ENCODE measurements at regions not wholly inside any gene's neighbourhood (a gene's known extent, or its start where the extent isn't known, plus 50 kb on each side); places are given as distances from the start of the nearest gene placed in this dataset.

DNA sequence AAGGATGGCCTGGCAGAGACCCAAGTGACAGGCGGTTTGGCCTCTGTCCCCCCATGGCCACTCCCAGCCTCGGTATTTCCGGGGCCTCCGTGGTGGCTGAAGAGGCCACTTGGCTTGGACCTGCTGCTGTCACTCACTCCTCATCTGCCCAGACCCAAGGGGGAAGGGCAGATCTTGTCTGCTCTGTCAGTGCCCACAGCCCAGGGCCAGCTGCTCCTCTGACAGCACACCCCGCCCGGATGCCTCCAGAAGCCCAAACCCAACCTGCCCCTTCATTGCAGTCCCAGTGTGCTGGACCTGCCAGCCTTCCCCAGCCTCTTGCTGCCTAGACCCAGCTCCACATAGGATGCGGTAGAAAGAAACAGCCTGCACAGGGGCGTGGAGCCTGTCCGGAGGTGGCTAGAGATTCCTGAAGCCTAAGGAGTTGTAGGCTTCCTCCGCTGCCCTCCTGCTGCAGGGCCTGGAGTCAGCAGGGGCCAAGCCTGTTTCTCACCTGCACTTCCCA is 52.0 kb downstream of the MAGEF1 start:
- H3K4me1 Mint-ChIP-seq = peaks cover 15% of the 10 kb centered on the region
- CTCF ChIA-PET = no interaction called here
- no peaks in the 10 kb centered on the region for H3K9me3 Mint-ChIP-seq
- intact Hi-C loops (cut with micrococcal nuclease) = no loop called here
- ATAC-seq (ENCODE audit: low read depth) = no peak
- H3K27ac Mint-ChIP-seq = no peak overlapping the region
- TF ChIP-seq, protein P1, sequence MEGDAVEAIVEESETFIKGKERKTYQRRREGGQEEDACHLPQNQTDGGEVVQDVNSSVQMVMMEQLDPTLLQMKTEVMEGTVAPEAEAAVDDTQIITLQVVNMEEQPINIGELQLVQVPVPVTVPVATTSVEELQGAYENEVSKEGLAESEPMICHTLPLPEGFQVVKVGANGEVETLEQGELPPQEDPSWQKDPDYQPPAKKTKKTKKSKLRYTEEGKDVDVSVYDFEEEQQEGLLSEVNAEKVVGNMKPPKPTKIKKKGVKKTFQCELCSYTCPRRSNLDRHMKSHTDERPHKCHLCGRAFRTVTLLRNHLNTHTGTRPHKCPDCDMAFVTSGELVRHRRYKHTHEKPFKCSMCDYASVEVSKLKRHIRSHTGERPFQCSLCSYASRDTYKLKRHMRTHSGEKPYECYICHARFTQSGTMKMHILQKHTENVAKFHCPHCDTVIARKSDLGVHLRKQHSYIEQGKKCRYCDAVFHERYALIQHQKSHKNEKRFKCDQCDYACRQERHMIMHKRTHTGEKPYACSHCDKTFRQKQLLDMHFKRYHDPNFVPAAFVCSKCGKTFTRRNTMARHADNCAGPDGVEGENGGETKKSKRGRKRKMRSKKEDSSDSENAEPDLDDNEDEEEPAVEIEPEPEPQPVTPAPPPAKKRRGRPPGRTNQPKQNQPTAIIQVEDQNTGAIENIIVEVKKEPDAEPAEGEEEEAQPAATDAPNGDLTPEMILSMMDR (IDR thresholded peaks at IDR 0.05) = no peak
- H3K36me3 Mint-ChIP-seq (ENCODE audit: low read depth) = no peaks in the 10 kb centered on the region
- POLR2A ChIA-PET = no interaction called here
- H3K27me3 Mint-ChIP-seq = no peaks in the 10 kb centered on the region
- no peak for DNase-seq
- H3K4me3 Mint-ChIP-seq = no peak overlapping the region

DNA sequence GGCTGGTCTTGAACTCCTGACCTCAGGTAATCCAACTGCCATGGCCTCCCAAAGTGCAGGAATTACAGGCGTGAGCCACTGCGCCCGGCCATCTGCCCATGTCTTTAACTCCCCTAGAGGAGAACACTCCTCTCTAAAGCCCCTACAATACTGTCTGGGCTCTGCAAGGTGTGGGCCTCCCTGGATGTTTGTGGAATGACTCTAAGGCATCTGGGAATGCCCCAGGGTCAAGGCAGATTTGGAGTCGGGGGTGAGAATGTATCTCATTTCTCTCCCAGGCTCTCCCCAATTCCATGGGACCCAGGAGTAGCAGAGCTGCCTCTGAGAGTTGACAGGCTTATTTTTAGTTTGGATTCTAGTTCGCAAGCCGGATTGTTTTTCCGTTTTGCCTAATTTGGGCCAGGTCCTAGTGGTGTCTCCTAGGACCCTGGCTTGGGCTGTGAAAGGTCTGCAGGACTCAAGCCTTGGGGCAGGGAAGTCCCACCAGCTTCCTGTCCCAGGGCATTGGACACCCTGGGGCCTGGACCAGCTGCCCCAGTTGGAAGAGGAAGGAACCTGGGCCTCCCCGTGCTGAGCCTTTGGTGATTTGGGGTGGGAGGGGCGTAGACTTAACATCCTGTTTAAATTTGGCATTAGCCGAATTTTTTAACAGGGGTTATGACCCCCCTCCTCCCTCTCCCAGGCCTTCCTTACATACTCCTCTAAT is 53.5 kb downstream of the MAGEF1 start:
- intact Hi-C loops (cut with micrococcal nuclease) = no loop called here
- Mint-ChIP-seq H3K27me3 (no peaks in the 10 kb centered on the region), H3K4me3 (no peak overlapping the region), H3K9me3 (peaks cover 2% of the 10 kb centered on the region), H3K36me3 (ENCODE audit: low read depth) (no peaks in the 10 kb centered on the region), H3K27ac (no peak overlapping the region), H3K4me1 (peaks cover 7% of the 10 kb centered on the region)
- DNase-seq (no peak), ATAC-seq (ENCODE audit: low read depth) (no peak)
- ChIA-PET POLR2A (interaction anchor here (0.7 kb wide), 1 partner anchor 409 kb away, joined by 10 read pairs; the partner anchor contains the start of gene EEF1AKMT4), CTCF (no interaction called here)
- TF ChIP-seq, protein P1 (IDR thresholded peaks at IDR 0.05) = no peak

DNA sequence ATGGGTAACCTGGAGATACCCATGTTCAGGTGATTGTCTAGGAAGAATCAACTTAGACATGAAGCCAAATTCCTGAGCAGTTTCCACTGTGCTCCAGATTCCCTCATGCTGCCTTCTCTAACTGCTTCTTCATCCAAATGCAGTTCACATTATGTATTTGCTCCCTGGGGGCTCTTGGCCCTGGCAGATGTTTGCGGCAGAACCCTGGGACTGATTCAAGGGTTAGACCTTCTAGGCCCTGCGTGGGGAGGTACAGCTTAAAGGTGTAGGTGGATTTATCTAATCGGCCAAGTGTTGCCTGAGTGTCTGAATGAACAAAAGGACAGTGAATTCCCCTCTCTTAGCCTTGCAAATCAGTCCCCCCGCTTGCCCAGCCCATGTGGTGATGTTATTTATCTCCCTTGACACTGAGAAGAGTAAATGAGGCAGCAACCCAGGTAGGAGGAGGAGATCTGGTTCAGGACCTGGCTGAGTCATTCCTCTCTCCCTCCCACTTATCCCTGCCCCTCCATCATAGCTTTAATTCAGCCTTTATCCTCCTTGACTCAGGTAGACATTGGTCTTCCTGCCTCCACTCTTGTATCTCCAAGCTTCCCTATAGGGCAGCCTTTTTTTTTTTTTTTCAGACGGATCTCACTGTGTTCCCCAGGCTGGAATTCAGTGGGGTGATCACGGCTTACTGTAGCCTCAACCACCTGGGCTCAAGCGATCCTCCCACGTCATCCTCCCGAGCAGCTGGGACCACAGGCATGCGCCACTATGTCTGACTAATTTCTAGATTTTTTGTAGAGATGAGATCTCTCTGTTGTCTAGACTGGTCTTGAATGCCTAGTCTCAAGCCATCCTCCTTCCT is 54.8 kb downstream of the MAGEF1 start:
- Mint-ChIP-seq H3K4me1 (peaks cover 7% of the 10 kb centered on the region), H3K4me3 (no peak overlapping the region), H3K27ac (no peak overlapping the region), H3K27me3 (no peaks in the 10 kb centered on the region), H3K36me3 (ENCODE audit: low read depth) (no peaks in the 10 kb centered on the region), H3K9me3 (peaks cover 2% of the 10 kb centered on the region)
- ATAC-seq (ENCODE audit: low read depth) (peak; percentile 64), DNase-seq (no peak)
- POLR2A ChIA-PET = no interaction called here
- TF ChIP-seq, protein P1 (IDR thresholded peaks at IDR 0.05) = no peak
- intact Hi-C loops (cut with micrococcal nuclease) = no loop called here
- CTCF ChIA-PET = no interaction called here

DNA sequence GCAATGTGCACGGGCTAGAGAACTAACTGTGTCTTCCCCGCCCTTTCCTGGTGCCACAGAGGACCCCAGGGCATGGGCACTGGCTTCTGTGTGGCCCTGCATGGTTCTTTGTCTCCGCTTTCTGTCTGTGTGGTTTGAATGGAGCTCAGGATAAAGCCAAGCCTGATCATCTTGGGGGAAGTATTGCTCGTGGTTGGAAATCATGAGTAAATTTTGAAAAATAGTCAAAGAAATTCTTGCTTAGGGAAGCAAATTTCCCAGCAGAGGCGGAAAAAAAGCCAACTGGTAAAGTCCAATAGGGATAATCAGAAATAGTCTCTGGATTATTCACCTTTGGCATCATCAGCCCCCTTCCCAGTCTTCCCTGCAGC is 55.4 kb downstream of the MAGEF1 start:
- H3K27me3 Mint-ChIP-seq = no peaks in the 10 kb centered on the region
- POLR2A ChIA-PET = no interaction called here
- H3K4me1 Mint-ChIP-seq = peaks cover 7% of the 10 kb centered on the region
- H3K27ac Mint-ChIP-seq = no peak overlapping the region
- TF ChIP-seq, protein P1 (IDR thresholded peaks at IDR 0.05) = no peak
- H3K4me3 Mint-ChIP-seq = no peak overlapping the region
- peaks cover 2% of the 10 kb centered on the region for H3K9me3 Mint-ChIP-seq
- CTCF ChIA-PET = no interaction called here
- no peak for ATAC-seq (ENCODE audit: low read depth)
- H3K36me3 Mint-ChIP-seq (ENCODE audit: low read depth) = no peaks in the 10 kb centered on the region
- intact Hi-C loops (cut with micrococcal nuclease) = no loop called here
- DNase-seq = no peak

DNA sequence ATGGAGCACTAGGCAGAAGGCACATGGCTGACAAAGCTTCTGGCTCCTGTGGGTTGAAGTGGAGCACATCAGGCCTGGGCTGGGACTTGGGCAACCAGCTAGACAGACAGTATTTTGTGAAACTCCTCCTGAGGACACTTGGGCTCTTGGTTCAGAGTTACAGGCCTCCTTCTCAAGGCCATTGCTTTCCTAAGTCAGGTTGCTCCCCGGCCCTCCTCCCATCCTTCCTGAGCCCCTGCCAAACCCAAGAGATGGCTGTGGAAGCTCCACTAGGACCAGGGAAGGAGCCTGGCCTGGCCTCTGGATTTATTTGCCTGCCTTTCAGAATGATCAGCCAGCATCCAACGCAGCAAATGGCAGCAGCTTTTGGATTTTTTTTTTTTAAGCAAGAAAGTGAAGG is 56.3 kb downstream of the MAGEF1 start:
- H3K36me3 Mint-ChIP-seq (ENCODE audit: low read depth) = no peaks in the 10 kb centered on the region
- H3K27ac Mint-ChIP-seq = no peak overlapping the region
- ATAC-seq (ENCODE audit: low read depth) (no peak), DNase-seq (no peak)
- TF ChIP-seq, protein P1 (IDR thresholded peaks at IDR 0.05) = no peak
- H3K4me1 Mint-ChIP-seq = peaks cover 7% of the 10 kb centered on the region
- intact Hi-C loops (cut with micrococcal nuclease) = no loop called here
- POLR2A ChIA-PET = no interaction called here
- CTCF ChIA-PET = no interaction called here
- peaks cover 2% of the 10 kb centered on the region for H3K9me3 Mint-ChIP-seq
- H3K27me3 Mint-ChIP-seq = no peaks in the 10 kb centered on the region
- H3K4me3 Mint-ChIP-seq = no peak overlapping the region
